ENCODE measurements at regions not wholly inside any gene's neighbourhood (a gene's known extent, or its start where the extent isn't known, plus 50 kb on each side); places are given as distances from the start of the nearest gene placed in this dataset.

DNA sequence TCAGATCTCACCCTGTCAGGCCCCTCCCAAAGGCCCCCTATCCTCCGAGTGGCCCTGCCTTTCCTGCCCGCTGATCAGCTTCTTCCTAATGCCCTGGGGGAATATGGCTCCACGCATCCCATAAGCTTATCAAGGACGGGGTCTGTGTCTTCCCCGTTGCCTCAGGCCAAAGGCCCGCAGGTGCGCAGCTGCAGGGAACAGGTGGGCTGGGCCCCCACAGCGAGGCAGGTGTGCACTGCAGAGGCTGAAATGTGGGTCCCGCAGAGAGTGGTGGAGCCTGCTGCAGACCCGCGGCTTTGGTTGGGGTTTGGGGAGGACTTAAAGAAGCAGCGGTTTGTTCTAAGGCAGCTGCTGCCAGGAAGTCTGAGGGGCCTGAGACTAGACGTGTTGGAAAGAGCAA lies 220.8 kb upstream of the TCERG1L start:
- no peaks in the 10 kb centered on the region for H3K27me3 ChIP-seq (ENCODE audit: low read depth)
- DNase-seq (no peak), ATAC-seq (peak in 1 of 2 donors; percentile 19)
- intact Hi-C loops (cut with DNase I), result no loop called here
- H3K27ac ChIP-seq, result no peak overlapping the region
- H3K9me3 ChIP-seq, result no peaks in the 10 kb centered on the region
- TF ChIP-seq, protein P1, sequence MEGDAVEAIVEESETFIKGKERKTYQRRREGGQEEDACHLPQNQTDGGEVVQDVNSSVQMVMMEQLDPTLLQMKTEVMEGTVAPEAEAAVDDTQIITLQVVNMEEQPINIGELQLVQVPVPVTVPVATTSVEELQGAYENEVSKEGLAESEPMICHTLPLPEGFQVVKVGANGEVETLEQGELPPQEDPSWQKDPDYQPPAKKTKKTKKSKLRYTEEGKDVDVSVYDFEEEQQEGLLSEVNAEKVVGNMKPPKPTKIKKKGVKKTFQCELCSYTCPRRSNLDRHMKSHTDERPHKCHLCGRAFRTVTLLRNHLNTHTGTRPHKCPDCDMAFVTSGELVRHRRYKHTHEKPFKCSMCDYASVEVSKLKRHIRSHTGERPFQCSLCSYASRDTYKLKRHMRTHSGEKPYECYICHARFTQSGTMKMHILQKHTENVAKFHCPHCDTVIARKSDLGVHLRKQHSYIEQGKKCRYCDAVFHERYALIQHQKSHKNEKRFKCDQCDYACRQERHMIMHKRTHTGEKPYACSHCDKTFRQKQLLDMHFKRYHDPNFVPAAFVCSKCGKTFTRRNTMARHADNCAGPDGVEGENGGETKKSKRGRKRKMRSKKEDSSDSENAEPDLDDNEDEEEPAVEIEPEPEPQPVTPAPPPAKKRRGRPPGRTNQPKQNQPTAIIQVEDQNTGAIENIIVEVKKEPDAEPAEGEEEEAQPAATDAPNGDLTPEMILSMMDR (IDR thresholded peaks at IDR 0.05), result no peak
- no peaks in the 10 kb centered on the region for H3K4me1 ChIP-seq
- no peak overlapping the region for H3K4me3 ChIP-seq
- H3K36me3 ChIP-seq, result no peaks in the 10 kb centered on the region

DNA sequence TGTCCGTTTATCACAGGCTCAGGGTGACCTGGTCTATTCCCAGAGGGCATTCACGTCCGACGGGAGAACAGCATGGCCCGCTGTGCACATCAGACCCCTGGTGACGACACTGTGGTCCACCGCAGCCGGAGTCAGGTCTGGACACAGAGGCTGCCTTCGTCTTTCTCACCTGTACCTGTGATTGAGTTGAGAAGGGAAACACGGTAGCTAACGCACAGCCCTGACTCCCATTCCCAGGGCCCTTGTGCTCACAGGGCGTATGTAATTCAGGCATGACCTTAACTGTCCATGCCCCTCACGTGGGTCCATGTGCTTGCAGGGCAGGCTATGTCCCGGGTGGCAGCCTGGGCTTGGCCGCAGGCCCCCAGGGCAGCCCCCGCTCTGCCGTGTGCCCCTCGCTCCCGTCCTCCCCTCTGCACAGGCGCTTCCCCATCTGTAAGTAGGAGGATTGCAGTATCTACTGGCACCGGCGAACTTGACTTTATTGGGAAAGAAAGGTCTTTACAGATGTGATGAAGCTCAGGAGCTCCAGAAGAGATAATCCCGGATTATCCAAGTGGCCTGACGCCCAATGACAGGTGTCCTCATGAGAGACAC lies 221.3 kb upstream of the TCERG1L start:
- Histone ChIP-seq H3K27ac (no peak overlapping the region), H3K36me3 (no peaks in the 10 kb centered on the region), H3K4me1 (no peaks in the 10 kb centered on the region), H3K27me3 (ENCODE audit: low read depth) (no peaks in the 10 kb centered on the region), H3K4me3 (no peak overlapping the region), H3K9me3 (no peaks in the 10 kb centered on the region)
- TF ChIP-seq, protein P1 (IDR thresholded peaks at IDR 0.05), result no peak
- no peak for DNase-seq
- ATAC-seq, result no peak
- intact Hi-C loops (cut with DNase I), result no loop called here

DNA sequence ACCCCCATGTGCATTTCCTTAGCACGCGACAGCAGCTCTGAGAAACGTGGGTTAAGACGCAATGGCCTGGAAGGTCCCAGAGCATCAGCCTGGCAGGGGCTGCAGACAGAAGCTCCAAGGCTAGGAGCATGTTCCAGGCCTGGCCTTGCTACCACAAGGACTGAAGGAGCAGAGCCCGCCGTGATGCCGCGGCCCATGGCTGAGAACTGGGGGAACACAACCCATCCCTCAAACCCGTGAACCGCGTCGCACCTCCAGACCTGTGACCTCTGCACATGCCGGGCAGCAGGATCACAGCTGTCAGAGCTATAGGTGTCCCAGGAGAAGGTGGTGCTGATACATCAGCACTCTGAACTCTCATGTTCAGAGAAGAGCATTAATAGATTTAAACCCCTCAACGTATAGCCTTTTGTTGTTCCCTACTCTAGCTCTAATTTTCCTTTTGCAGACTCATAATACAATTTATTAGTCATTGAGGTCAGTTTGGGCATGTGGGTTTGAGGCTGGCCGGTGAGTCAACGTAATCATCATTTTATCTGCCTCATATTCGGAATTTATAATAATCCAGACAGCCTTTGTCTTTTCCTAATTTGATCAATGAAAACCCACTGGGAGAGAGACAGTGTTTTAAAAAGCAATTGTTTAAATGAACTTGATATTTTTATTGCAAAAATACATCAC lies 222.5 kb upstream of the TCERG1L start:
- intact Hi-C loops (cut with DNase I), result no loop called here
- DNase-seq, result no peak

DNA sequence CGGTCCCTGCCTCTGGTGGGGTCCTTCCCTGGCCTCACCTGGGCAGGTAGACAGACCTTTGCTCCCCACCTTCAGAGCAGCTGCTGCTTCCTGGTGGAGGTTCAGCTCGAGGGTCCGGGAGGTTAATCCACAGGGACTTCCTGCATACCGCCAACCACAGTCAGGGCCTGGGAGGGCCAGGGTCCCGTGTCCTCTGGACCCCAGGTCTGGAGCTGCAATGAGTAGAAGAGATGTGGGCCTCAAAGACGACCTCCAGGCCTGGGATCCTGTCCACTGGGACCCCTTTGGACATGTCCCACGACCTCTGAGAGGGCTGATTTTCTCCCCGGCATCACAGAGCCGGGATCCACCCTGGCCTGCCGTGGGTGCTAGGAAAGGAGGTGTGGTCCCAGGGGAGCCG lies 223.3 kb upstream of the TCERG1L start:
- Histone ChIP-seq H3K4me1 (no peaks in the 10 kb centered on the region), H3K27ac (no peak overlapping the region), H3K27me3 (ENCODE audit: low read depth) (no peaks in the 10 kb centered on the region), H3K9me3 (no peaks in the 10 kb centered on the region), H3K4me3 (no peak overlapping the region), H3K36me3 (no peaks in the 10 kb centered on the region)
- DNase-seq (no peak), ATAC-seq (no peak)
- TF ChIP-seq, protein P1 (IDR thresholded peaks at IDR 0.05), result no peak
- intact Hi-C loops (cut with DNase I), result no loop called here

More for the DNA sequence above, 222.5 kb upstream of the TCERG1L start:
- TF ChIP-seq, protein P1 (IDR thresholded peaks at IDR 0.05), result no peak
- Histone ChIP-seq H3K9me3 (no peaks in the 10 kb centered on the region), H3K27me3 (ENCODE audit: low read depth) (no peaks in the 10 kb centered on the region), H3K27ac (no peak overlapping the region), H3K36me3 (no peaks in the 10 kb centered on the region), H3K4me1 (no peaks in the 10 kb centered on the region), H3K4me3 (no peak overlapping the region)
- no peak for ATAC-seq

DNA sequence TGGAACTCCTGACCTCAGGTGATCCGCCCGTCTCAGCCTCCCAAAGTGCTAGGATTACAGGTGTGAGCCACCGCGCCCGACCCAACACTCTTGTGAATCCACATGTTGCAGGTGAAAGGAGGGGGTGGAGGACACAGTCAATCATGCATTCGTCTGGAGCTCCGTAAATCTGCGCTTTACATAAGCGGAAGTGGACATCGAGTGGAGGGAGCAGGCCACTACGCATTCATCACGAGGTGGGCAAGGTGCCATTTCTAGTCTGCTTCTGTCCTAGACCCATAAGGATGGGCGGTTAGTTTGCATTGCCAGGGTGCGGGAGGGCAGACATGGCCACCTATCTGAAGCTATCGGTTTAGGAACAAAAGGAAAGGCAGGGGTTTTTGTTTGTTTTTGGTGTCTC lies 225.2 kb upstream of the TCERG1L start:
- Histone ChIP-seq H3K9me3 (no peaks in the 10 kb centered on the region), H3K36me3 (no peaks in the 10 kb centered on the region), H3K27me3 (ENCODE audit: low read depth) (no peaks in the 10 kb centered on the region), H3K4me3 (no peak overlapping the region), H3K27ac (no peak overlapping the region), H3K4me1 (no peaks in the 10 kb centered on the region)
- intact Hi-C loops (cut with DNase I), result no loop called here
- TF ChIP-seq, protein P1 (IDR thresholded peaks at IDR 0.05), result no peak
- no peak for DNase-seq
- no peak for ATAC-seq
